HG02759 (cell line): ENCODE measurements at regions not wholly inside any gene's neighbourhood (a gene's known extent, or its start where the extent isn't known, plus 50 kb on each side); places are given as distances from the start of the nearest gene placed in this dataset.

ENCODE experiments used
- ATAC-seq: cut with Tn5 transposase; IDR thresholded peaks from one replicate; pipeline ENCODE4 v1.9.1; 2021; ENCODE audit warnings: mild to moderate bottlenecking, moderate library complexity; ENCODE audit not compliant: unreplicated experiment

DNA sequence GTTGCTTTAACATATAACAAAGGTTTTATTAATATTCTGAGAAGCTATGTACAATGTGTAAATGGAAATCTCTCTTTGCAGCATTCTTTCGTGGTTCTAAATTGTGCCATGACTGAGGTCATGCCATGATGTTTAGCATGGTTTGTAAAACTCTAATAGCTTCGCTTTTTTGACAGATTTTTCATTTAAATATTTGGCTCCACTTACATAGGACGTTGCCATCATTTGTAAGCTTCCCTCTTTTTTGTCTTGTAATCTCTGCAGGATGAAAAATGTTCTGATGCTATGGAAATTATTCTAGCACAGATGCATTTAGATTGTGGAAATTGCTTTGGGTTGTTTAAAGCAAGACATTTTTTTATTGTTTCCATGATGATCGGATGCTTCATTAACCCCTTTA is 1054.8 kb downstream of the MAT2B start:
- no peak for ATAC-seq

GRCh38 chr5:164561933-164562872 is 1056.8 kb downstream of the MAT2B start:
- no peak for ATAC-seq

DNA sequence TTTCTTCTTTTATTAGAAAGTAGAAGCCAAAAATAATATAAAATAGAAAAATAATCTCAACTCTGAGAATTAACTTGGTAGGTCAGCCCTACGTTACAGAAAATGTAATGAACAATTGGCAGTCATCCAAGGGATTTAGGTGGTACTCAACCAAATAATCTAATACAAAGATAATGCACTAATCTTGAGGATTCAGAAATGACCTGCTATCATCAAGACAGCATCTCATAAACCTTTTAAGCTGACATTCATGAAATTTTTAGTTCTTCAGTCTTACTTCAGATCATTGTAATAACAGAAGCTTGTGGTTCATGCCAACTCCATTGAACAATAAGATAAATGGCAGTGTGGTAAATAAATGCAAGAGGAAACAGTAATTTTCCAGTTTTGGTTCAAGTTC is 1058.0 kb downstream of the MAT2B start:
- no peak for ATAC-seq

DNA sequence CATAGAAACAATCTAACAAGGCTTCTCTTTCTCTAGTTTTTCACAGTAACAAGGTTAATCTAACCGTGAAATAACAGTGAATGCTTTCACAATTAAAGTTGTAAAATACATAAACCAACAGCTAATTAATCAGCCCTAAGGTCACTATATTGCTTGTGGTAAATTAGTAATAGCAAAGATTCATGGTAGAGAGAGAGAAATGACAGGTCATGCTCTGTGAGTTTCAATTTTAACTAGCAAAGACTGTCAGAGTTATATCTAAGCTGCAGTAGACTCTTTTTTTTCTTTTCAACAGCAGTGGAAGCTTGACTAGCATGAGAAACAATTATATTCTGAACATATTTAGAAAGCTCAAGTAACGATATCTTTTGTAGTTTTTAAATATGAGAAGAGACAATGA is 1068.0 kb downstream of the MAT2B start:
- ATAC-seq: no peak

DNA sequence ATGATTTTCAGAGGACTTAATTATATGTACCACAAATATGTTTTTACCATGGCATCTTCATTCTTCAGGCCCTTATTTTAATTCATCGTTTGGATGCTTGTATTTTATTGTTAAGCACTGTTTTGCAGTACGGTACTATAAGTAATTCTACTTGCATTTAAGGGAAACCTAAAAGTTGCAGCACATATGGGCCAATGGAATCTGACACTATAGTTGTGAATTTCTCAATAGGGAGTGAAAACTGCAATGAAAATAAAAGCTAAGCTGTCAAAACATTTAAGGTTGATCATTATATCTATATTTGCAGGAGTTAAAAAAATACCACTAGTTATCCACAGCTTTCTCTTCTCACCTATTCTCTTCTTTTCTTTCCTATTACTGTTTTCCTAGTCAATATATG is 1071.8 kb downstream of the MAT2B start:
- ATAC-seq: no peak

GRCh38 chr5:164577742-164578141 is 1072.3 kb downstream of the MAT2B start:
- ATAC-seq: no peak

DNA sequence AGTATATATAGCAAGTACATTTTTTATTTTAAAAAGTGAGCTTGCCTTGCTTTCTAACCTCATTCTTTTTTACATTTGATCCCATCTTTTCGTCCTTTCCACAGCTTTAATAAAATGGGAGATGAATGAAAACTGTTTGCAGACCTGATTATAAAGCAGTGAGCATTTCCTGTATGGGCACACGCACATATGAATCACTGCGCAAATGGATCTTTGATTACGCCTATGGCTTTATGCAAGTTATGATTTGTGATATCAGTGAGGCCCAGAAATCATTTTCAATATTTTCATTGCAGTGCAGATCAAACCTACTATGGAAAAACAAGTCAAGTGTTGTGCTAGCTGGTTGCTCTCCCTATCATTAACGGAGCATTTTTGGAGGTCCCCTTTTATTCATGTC is 1073.0 kb downstream of the MAT2B start:
- no peak for ATAC-seq

- no peak for ATAC-seq
Measured at GRCh38 chr5:164578911-164579310, 1073.5 kb downstream of the MAT2B start.

GRCh38 chr5:164580155-164580554 is 1074.7 kb downstream of the MAT2B start:
- ATAC-seq: no peak

DNA sequence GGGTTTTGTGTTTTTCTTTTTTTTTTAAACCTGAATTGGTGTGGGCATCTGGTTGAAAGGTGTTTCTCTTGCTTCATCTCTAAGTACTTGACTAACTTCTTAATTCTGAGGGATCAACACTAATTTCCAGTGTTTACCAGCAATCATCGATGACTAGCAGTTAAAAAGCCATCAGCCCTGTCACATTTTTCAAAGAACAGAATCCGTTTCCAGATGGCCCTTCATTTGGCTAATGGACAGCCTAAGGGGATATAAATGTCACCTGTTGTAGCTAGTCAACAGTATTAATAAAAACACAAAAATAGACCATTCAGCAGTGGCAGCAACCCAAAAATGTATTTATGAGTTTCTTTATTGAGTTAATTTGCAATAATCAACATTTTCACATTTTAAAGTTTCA is 1076.5 kb downstream of the MAT2B start:
- no peak for ATAC-seq

- ATAC-seq: no peak
Measured at GRCh38 chr5:164593982-164594381, 1088.6 kb downstream of the MAT2B start.

DNA sequence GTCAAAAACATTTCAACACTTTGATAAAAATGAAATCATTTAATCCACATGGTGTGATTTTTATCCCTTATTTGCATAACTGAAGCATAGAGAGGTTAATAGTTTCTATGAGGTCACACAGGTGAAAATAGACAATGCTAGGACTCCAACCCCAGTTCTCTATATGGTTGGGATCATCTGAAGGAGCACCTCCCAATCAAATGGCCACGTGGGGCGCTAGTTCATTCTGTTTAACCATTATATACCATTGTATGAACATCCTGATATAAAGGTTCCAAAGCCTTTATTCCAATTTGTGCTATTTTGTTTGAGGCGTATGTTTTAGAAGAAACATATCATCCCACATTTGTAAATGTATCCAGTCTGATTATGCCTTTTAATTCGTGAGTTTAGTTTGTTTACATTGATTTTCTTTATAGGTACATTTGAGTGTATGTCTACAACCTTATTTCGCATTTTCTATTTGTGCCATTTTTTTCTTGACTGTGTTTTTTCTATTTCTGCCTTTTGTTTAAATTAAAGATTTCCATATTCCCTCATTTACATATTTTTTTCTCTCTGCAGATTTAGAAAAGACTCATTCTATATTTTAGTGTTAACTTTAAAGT is 1092.0 kb downstream of the MAT2B start:
- peak; percentile 88 for ATAC-seq

DNA sequence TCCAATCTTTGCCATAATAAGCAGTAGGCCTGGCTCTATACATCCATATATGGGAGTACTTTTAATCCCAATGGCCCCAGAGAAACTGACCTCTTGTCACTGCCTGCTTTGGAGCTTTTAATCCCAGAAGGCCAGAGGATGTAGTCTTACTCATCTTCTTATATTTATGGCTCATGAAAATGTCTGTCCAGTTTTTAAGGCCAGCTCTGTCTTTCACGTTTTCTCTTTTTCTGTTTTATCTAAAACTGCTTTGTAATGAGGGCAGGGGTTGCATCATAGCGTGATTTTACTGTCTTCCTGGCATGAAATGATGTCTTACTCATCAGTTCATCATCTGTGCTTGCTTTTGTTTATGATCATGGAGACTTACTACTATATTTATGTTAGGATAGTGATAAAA is 1094.9 kb downstream of the MAT2B start:
- ATAC-seq: no peak

- ATAC-seq: no peak
Measured at GRCh38 chr5:164600929-164601535, 1095.6 kb downstream of the MAT2B start.

DNA sequence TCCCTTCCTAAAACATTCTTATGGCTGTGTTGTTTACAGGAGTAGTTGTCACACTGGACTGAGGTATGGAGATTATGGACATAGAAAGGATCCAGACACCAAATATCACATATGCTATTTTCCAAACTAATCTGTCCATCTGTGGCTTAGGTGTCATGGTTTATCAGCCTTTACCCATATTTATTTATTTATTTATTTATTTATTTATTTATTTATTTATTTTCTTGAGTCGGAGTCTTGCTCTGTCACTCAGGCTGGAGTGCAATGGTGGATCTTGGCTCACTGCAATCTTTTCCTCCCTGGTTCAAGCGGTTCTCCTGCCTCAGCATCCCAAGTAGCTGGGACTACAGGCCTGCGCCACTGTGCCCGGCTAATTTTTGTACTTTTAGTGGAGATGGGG is 1103.1 kb downstream of the MAT2B start:
- no peak for ATAC-seq

GRCh38 chr5:164610374-164610773 is 1105.0 kb downstream of the MAT2B start:
- ATAC-seq: no peak

DNA sequence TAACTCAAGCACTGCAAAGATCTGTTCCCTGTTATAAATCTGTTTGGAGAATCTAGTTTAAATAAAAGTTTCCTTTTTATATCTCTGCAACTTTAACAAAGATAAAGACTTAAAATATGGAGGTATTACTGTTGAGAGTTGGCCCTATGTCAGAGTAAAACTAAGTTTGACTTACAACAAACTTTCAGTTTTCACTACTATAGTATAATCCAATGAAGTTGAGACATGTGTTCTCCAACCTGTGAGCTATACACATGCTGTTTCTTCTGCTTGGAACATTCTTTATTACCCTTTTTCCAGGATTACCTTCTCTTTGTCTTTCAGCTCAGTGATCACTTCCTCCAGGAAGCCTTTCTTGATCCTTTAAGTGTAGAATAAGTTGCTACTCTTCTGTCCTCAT is 1109.3 kb downstream of the MAT2B start:
- no peak for ATAC-seq

GRCh38 chr5:164617290-164617689 is 1111.9 kb downstream of the MAT2B start:
- no peak for ATAC-seq

- no peak for ATAC-seq
Measured at GRCh38 chr5:164627021-164627420, 1121.6 kb downstream of the MAT2B start.

DNA sequence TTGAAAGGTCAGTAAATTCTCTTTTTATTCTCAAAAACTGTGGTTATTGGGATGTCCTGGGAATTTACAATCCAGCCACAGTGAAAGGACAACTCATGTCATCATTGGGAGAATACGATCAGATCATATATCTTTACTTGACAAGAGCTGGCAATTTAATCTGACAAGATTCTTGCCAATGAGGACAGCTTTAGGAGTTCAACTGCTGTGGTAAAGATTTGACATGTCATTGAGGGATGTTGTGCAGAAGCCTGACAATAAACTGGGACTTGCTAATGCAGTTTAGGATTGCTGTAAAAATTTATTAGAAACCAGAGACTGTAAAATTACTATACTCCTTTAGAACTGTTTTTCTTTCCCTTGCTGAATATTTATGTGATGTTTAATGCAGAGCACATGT is 1131.0 kb downstream of the MAT2B start:
- ATAC-seq: no peak

DNA sequence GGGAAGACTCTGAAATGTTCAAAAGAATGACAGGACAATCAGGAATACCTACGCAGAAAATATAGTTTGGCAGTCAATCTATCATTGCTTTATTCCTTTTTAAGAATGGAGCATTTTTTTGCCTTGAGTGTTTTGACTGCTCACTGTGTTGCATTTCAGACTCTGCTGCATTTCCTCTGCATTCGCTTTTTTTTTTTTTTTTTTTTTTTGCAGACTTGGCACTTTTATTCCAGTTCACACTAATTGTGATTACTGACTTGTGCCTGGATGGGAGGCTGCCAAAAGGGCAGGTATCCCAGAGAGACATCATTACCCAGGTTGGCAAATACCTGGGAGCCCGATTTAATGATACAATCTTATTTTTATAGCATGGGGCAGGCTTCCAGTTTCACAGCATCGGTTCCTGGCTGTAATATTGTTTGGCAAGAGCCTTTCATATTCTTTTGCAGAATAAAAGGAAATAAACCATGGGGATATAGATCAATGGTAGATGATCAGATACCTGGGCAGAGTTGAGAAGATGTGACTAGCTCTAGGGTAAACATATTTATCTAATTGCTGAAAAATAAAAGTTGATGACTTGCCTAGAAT is 1132.6 kb downstream of the MAT2B start:
- no peak for ATAC-seq

- ATAC-seq: no peak
Measured at GRCh38 chr5:164649266-164649665, 1143.8 kb downstream of the MAT2B start.
